ENCODE measurements at regions not wholly inside any gene's neighbourhood (a gene's known extent, or its start where the extent isn't known, plus 50 kb on each side); places are given as distances from the start of the nearest gene placed in this dataset.

DNA sequence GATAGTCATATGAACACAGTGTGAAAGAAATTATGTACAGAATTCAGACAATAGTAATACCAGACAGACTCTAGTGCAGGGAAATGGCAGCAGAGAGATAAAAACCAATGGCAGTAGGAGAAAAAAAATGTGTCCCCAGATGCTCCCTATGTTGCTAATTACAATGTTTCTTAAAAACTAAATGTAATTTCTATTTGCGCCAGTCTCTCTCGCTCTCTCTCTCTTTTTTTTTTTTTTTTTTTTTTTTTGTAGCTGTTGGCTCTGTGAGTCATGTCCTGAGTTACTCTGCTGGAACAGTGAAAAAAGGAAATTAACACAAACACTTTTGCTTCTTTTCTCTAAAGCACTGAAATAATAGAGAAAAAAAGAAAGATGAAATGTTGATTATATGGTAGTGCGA is 871.9 kb downstream of the GBE1 start:
- no peak for DNase-seq (ENCODE audit: insufficient read length, low spot score)
- TF ChIP-seq, protein P1, sequence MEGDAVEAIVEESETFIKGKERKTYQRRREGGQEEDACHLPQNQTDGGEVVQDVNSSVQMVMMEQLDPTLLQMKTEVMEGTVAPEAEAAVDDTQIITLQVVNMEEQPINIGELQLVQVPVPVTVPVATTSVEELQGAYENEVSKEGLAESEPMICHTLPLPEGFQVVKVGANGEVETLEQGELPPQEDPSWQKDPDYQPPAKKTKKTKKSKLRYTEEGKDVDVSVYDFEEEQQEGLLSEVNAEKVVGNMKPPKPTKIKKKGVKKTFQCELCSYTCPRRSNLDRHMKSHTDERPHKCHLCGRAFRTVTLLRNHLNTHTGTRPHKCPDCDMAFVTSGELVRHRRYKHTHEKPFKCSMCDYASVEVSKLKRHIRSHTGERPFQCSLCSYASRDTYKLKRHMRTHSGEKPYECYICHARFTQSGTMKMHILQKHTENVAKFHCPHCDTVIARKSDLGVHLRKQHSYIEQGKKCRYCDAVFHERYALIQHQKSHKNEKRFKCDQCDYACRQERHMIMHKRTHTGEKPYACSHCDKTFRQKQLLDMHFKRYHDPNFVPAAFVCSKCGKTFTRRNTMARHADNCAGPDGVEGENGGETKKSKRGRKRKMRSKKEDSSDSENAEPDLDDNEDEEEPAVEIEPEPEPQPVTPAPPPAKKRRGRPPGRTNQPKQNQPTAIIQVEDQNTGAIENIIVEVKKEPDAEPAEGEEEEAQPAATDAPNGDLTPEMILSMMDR (IDR thresholded peaks at IDR 0.05; ENCODE audit: insufficient read depth, missing control alignments): no peak
- FAIRE-seq: no peak

DNA sequence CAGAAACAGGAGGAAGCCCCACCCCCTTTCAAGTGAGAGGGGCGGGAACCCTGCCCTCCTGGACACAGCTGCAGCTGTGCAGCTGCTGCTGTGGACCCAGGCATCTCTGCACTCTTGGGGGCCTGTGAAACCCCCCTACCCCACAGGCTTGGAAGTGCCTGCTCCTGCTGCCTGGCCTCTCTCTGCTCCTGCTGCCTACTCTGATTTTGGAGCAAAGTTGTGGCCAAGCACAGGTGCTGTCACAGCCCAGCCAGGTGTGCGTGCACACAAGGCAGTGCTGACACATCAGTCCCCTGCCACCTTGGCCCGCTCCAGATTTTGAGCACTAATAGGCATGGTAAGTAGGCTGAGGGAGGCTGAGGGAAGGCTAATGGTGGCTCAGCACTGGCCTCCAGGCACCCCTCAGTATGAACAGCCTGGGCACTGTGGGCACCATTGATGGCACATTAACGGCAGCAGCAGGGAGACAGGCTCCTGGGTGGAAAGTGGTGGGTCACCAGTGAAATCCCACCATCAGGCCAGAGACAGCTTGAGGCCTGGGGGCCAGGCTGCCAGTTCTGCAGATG is 890.9 kb downstream of the GBE1 start:
- FAIRE-seq (no peak), DNase-seq (ENCODE audit: insufficient read length, low spot score) (no peak)
- TF ChIP-seq, protein P1 (IDR thresholded peaks at IDR 0.05; ENCODE audit: insufficient read depth, missing control alignments): no peak

DNA sequence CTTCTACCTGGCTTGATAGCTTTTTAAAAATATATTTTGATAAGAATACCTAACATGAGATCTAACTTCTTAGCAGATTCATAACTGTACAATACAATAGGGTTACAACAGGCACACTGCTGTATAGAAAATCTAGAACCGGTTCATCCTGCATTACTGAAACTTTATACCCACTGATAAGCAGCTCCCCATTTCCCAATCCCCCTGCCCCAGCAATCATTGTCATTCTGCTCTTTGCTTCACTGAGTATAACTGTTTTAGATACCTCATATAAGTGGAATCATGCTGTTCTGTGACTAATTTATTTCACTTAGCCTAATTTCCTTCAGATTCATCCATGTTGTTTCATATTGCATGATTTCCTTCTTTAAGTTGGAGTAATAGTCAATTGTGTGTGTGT is 906.0 kb downstream of the GBE1 start:
- FAIRE-seq: no peak
- TF ChIP-seq, protein P1 (IDR thresholded peaks at IDR 0.05; ENCODE audit: insufficient read depth, missing control alignments): no peak
- no peak for DNase-seq (ENCODE audit: insufficient read length, low spot score)

DNA sequence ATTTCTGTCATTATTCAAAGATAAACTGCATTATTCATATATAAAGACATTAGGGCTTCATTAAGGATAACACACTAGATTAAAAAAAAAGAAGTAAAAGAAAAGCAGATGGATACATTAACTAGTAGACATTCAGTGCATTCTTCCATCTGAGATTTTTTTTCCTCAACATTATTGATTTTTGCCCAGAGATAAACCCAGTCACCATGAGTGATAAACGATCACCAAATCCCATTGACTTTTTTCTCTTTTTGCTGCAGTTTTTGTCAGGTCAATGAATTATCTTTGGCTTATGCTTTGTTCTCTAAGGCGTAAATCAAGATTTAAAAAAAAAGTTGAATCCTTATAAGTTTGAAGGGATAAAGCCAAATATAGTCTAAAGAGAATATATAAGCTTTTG is 925.0 kb downstream of the GBE1 start:
- DNase-seq (ENCODE audit: insufficient read length, low spot score) (no peak), FAIRE-seq (no peak)
- TF ChIP-seq, protein P1 (IDR thresholded peaks at IDR 0.05; ENCODE audit: insufficient read depth, missing control alignments): no peak

DNA sequence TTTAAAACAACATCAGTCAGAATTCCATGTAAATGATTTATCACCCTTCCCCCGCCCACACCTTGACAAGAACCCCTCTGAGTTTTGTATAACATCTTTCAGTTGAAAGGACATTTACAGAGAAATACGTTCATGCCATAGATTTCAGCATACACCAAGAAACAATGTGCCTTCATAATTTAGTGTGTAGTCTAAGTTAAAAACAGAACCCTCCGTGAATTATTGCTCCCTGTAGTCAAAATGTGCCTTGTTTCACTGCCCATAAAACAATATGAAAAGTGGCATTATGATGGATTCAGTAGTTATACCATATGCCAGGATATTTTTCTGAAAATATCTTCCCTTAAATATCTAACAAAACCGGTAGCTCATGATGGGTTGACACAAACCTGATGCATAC is 953.9 kb downstream of the GBE1 start:
- FAIRE-seq (no peak), DNase-seq (ENCODE audit: insufficient read length, low spot score) (no peak)
- TF ChIP-seq, protein P1 (IDR thresholded peaks at IDR 0.05; ENCODE audit: insufficient read depth, missing control alignments): no peak

DNA sequence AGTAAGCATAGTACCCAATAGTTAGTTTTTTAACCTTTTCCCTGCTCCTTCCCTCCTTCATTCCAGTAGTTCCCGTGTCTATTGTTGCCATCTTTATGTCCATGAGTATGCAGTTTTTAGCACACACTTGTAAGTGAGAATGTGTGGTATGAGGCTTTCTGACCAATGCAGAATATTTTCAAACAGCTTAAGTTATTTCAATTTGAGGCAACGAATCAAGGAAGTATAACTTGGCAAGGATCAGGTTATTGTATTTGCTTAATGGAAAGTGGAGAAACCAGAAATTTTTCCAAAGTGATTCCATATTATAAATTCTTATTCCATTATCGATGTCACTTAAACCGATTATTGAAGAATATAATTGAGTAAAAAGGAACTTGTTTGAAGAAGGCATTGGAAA is 954.8 kb downstream of the GBE1 start:
- FAIRE-seq (no peak), DNase-seq (ENCODE audit: insufficient read length, low spot score) (no peak)
- TF ChIP-seq, protein P1 (IDR thresholded peaks at IDR 0.05; ENCODE audit: insufficient read depth, missing control alignments): no peak

DNA sequence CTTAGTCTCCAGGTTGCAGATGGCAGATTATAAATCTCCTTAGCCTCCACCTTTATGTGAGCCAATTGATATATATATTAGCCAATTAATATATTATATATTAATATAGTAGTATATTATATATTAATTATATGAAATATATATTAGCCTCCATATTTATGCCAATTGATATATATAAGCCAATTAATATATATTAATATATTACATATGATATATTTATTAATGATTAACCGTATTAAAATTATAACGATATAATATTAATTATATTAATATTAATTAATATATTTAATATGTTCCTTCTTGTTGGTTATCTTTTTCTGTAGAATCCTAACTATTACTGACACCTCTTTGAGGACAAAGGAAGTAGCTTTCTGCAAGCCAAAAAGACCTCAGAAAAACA is 972.5 kb downstream of the GBE1 start:
- TF ChIP-seq, protein P1 (IDR thresholded peaks at IDR 0.05; ENCODE audit: insufficient read depth, missing control alignments): no peak
- FAIRE-seq (no peak), DNase-seq (ENCODE audit: insufficient read length, low spot score) (no peak)
